IMR-90 (cell line): ENCODE measurements at regions not wholly inside any gene's neighbourhood (a gene's known extent, or its start where the extent isn't known, plus 50 kb on each side); places are given as distances from the start of the nearest gene placed in this dataset.

Experiments
- ATAC-seq: fragments of 200-7000 bp; cut with Tn5 transposase; 2 replicates; pipeline ENCODE4 v1.9.1; 2020; ENCODE audit warnings: low read depth, mild to moderate bottlenecking, moderate library complexity
- BruUV-seq: library from RNA; stranded (reverse); fragments of 400-500 nt; replicated peaks from 2 replicates; lab custom pipeline; 2021; lab: Mats Ljungman, UMichigan
- CTCF ChIA-PET: fragments of 300-600 bp; formaldehyde crosslinking; extraction: SDS; loops from one replicate; lab custom pipeline; 2021; ENCODE audit warnings: antibody characterized with exemption; lab: Yijun Ruan, JAX
- POLR2A ChIA-PET: fragments of 300-600 bp; sonication (Branson Sonifier 250); formaldehyde crosslinking; loops from one replicate; lab custom pipeline; 2022; ENCODE audit warnings: antibody characterized with exemption; ENCODE audit not compliant: unreplicated experiment; lab: Charles Lee
- DNase-seq: peaks from one replicate; pipeline ENCODE4 v3.0.0; 2013
- H2AFZ ChIP-seq: replicated peaks from 2 replicates; pipeline ENCODE3; 2013; ENCODE audit warnings: low read length, mild to moderate bottlenecking; ENCODE audit not compliant: poor library complexity
- H2AK5ac ChIP-seq: 2 replicates; pipeline ENCODE4 v1.6.1; 2013; ENCODE audit warnings: low read depth, low read length, inconsistent platforms
- H2AK9ac ChIP-seq: replicated peaks from 2 replicates; pipeline ENCODE3; 2013; ENCODE audit warnings: mild to moderate bottlenecking, low read depth, low read length, moderate library complexity; ENCODE audit not compliant: poor library complexity
- H2BK120ac ChIP-seq: 2 replicates; pipeline ENCODE4 v1.6.1; 2013; ENCODE audit warnings: low read depth, low read length, inconsistent platforms
- H2BK15ac ChIP-seq: 3 replicates; pipeline ENCODE4 v1.6.1; 2013; ENCODE audit warnings: low read depth, low read length, inconsistent platforms
- H2BK20ac ChIP-seq: 2 replicates; pipeline ENCODE4 v1.6.1; 2013; ENCODE audit warnings: low read depth, mild to moderate bottlenecking, inconsistent platforms, low read length, moderate library complexity
- H2BK5ac ChIP-seq: 2 replicates; pipeline ENCODE4 v1.6.1; 2013; ENCODE audit warnings: mild to moderate bottlenecking, low read depth, low read length, inconsistent platforms; ENCODE audit not compliant: poor library complexity, severe bottlenecking
- H3K14ac ChIP-seq: replicated peaks from 2 replicates; pipeline ENCODE4 v1.6.1; 2013; ENCODE audit warnings: low read depth, low read length, inconsistent platforms
- H3K18ac ChIP-seq: 2 replicates; pipeline ENCODE4 v1.6.1; 2013; ENCODE audit warnings: low read depth, low read length, control low read depth
- H3K23ac ChIP-seq: 2 replicates; pipeline ENCODE4 v1.6.1; 2013; ENCODE audit warnings: low read depth, low read length, inconsistent platforms
- H3K27ac ChIP-seq: 2 replicates; pipeline ENCODE4 v1.5.1; 2013; ENCODE audit warnings: mild to moderate bottlenecking, control low read depth, low read length; ENCODE audit not compliant: insufficient read depth
- H3K27me3 ChIP-seq: 2 replicates; pipeline ENCODE4 v1.6.1; 2013; ENCODE audit warnings: low read length; ENCODE audit not compliant: control insufficient read depth, insufficient read depth
- H3K36me3 ChIP-seq: 2 replicates; pipeline ENCODE4 v1.6.1; 2013; ENCODE audit warnings: low read length, mixed read lengths; ENCODE audit not compliant: control insufficient read depth, insufficient read depth
- H3K4ac ChIP-seq: 2 replicates; pipeline ENCODE4 v1.6.1; 2013; ENCODE audit warnings: low read depth, low read length, inconsistent platforms
- H3K4me1 ChIP-seq: 2 replicates; pipeline ENCODE4 v1.6.1; 2013; ENCODE audit warnings: low read length, mixed read lengths; ENCODE audit not compliant: control insufficient read depth, insufficient read depth
- H3K4me2 ChIP-seq: 2 replicates; pipeline ENCODE4 v1.6.1; 2013; ENCODE audit warnings: low read depth, mild to moderate bottlenecking, control low read depth, low read length, moderate library complexity
- H3K4me3 ChIP-seq: 2 replicates; pipeline ENCODE4 v1.5.1; 2013; ENCODE audit warnings: low read depth, mild to moderate bottlenecking, control low read depth, low read length, moderate library complexity; ENCODE audit not compliant: insufficient read depth
- H3K56ac ChIP-seq: 2 replicates; pipeline ENCODE4 v1.6.1; 2013; ENCODE audit warnings: low read length, inconsistent platforms; ENCODE audit not compliant: insufficient read depth; ENCODE audit errors: extremely low read depth
- H3K79me1 ChIP-seq, 2 experiments: 2 replicates each; pipeline ENCODE4 v1.6.1; 2013; ENCODE audit warnings: low read length in 2 of 2, inconsistent platforms in 1 of 2, low read depth in 1 of 2
- H3K9ac ChIP-seq: 2 replicates; pipeline ENCODE4 v1.6.1; 2013; ENCODE audit warnings: low read depth, low read length, control low read depth
- H3K9me1 ChIP-seq: 2 replicates; pipeline ENCODE4 v1.6.1; 2013; ENCODE audit warnings: low read length, inconsistent platforms; ENCODE audit not compliant: insufficient read depth
- H3K9me3 ChIP-seq: 2 replicates; pipeline ENCODE4 v1.6.1; 2013; ENCODE audit warnings: low read length; ENCODE audit not compliant: control insufficient read depth, insufficient read depth
- H4K20me1 ChIP-seq: 2 replicates; pipeline ENCODE4 v1.6.1; 2013; ENCODE audit warnings: low read length, inconsistent platforms; ENCODE audit not compliant: insufficient read depth
- H4K5ac ChIP-seq: 2 replicates; pipeline ENCODE4 v1.6.1; 2013; ENCODE audit warnings: mild to moderate bottlenecking, low read depth, low read length, control low read depth
- H4K8ac ChIP-seq, 2 experiments: 2 replicates each; pipeline ENCODE4 v1.6.1; 2013; ENCODE audit warnings: low read depth in 2 of 2, low read length in 2 of 2, control low read depth in 1 of 2, inconsistent platforms in 1 of 2
- H4K91ac ChIP-seq: 2 replicates; pipeline ENCODE4 v1.6.1; 2013; ENCODE audit warnings: low read depth, low read length, inconsistent platforms; ENCODE audit not compliant: insufficient read depth
- BHLHE40 ChIP-seq: fragments of 150-350 bp; IDR thresholded peaks from 2 replicates; pipeline ENCODE4 v1.6.1; 2016; ENCODE audit warnings: mild to moderate bottlenecking, low read depth, low read length
- CEBPB ChIP-seq: IDR thresholded peaks from 2 replicates; pipeline ENCODE4 v1.6.1; 2012; ENCODE audit warnings: low read depth, low read length, improper control_type of control experiment
- CHD1 ChIP-seq: IDR thresholded peaks from 2 replicates; pipeline ENCODE4 v1.6.1; 2012; ENCODE audit warnings: low read depth, low read length, improper control_type of control experiment
- CTCF ChIP-seq: conservative IDR thresholded peaks from 2 replicates; pipeline ENCODE4 v1.5.1; 2012; ENCODE audit warnings: mild to moderate bottlenecking, low read depth, low read length, improper control_type of control experiment
- ELK1 ChIP-seq: fragments of 150-350 bp; IDR thresholded peaks from 2 replicates; pipeline ENCODE4 v1.6.1; 2016; ENCODE audit warnings: low read depth, mild to moderate bottlenecking, low read length, moderate library complexity, borderline replicate concordance
- FOS ChIP-seq: fragments of 150-350 bp; IDR thresholded peaks from 2 replicates; pipeline ENCODE4 v1.6.1; 2016; ENCODE audit warnings: low read depth, low read length
- MAFK ChIP-seq: IDR thresholded peaks from 2 replicates; pipeline ENCODE4 v1.6.1; 2012; ENCODE audit warnings: low read depth, low read length, improper control_type of control experiment
- MAZ ChIP-seq: IDR thresholded peaks from 2 replicates; pipeline ENCODE4 v1.6.1; 2012; ENCODE audit warnings: low read depth, mild to moderate bottlenecking, low read length, improper control_type of control experiment, moderate library complexity, borderline replicate concordance
- MXI1 ChIP-seq: IDR thresholded peaks from 2 replicates; pipeline ENCODE4 v1.6.1; 2012; ENCODE audit warnings: low read depth, mild to moderate bottlenecking, low read length, moderate library complexity, borderline replicate concordance
- NFE2L2 ChIP-seq: fragments of 150-350 bp; IDR thresholded peaks from 2 replicates; pipeline ENCODE4 v1.6.1; 2016; ENCODE audit warnings: low read depth, mild to moderate bottlenecking, low read length
- POLR2A ChIP-seq: IDR thresholded peaks from 2 replicates; pipeline ENCODE4 v1.6.1; 2012; ENCODE audit warnings: mild to moderate bottlenecking, low read depth, low read length
- RAD21 ChIP-seq: IDR thresholded peaks from 2 replicates; pipeline ENCODE4 v1.6.1; 2012; ENCODE audit warnings: low read length, improper control_type of control experiment
- RCOR1 ChIP-seq: IDR thresholded peaks from 2 replicates; pipeline ENCODE4 v1.6.1; 2012; ENCODE audit warnings: mild to moderate bottlenecking, low read length, improper control_type of control experiment; ENCODE audit not compliant: insufficient replicate concordance
- RFX5 ChIP-seq: IDR thresholded peaks from 2 replicates; pipeline ENCODE4 v1.8.0; 2012; ENCODE audit warnings: low read depth, mild to moderate bottlenecking, low read length, moderate library complexity
- SMC3 ChIP-seq: fragments of 150-350 bp; IDR thresholded peaks from 2 replicates; pipeline ENCODE4 v1.6.1; 2016; ENCODE audit warnings: low read depth, mild to moderate bottlenecking, antibody characterized with exemption, low read length, moderate library complexity
- USF2 ChIP-seq: fragments of 150-350 bp; IDR thresholded peaks from 2 replicates; pipeline ENCODE4 v1.6.1; 2017; ENCODE audit warnings: mild to moderate bottlenecking, antibody characterized with exemption, low read length, low read depth
- WGBS, 2 experiments: methylation state at CpG; one replicate each; pipeline versions ENCODE4 v1.1.5 to v1.1.7; 2013; ENCODE audit warnings: missing lambda C conversion rate in 2 of 2; ENCODE audit not compliant: insufficient read length in 1 of 2; ENCODE audit errors: extremely low coverage in 2 of 2; 5-methylcytosine and 5-hydroxymethylcytosine counted together
- dilution Hi-C: fragments of 300-500 bp; cut with HindIII; formaldehyde crosslinking; loops from one replicate; pipeline ENCODE4 v1.14.3; 2018; ENCODE audit warnings: low sequenced_read_pairs; ENCODE audit not compliant: unreplicated experiment
- in situ Hi-C: fragments of 300-500 bp; cut with MboI; formaldehyde crosslinking; loops from 3 replicates; pipeline ENCODE4 v1.14.3; 2019; ENCODE audit warnings: low sequenced_read_pairs, inconsistent platforms, mixed read lengths
- intact Hi-C: fragments of 100-400 bp; cut with micrococcal nuclease; formaldehyde crosslinking; loops from 2 replicates; pipeline ENCODE4 v1.10.0; 2022

GRCh38 chr6:21438237-21438985, 155.1 kb upstream of the SOX4 start:
- WGBS, 2 experiments = 100% methylated on average over 4 of the region's 10 CpGs; no CpG with 5 or more reads in 1 of the 2 experiments
- H3K18ac ChIP-seq = no peak overlapping the region
- in situ Hi-C loops (no loop called here), dilution Hi-C loops (no loop called here), intact Hi-C loops (no loop called here)
- no peak overlapping the region for H3K4me2 ChIP-seq
- CTCF ChIA-PET = no interaction called here
- no peaks in the 10 kb centered on the region for H3K9me3 ChIP-seq
- no peak overlapping the region for H3K23ac ChIP-seq
- H3K9me1 ChIP-seq = no peaks in the 10 kb centered on the region
- no peak overlapping the region for H4K5ac ChIP-seq
- TF ChIP-seq RCOR1 (no peak), FOS (no peak), USF2 (no peak), MXI1 (no peak), RAD21 (no peak), MAFK (no peak), CEBPB (no peak), POLR2A (no peak), MAZ (no peak), NFE2L2 (no peak), CTCF (no peak), SMC3 (no peak), RFX5 (no peak), CHD1 (no peak), ELK1 (no peak), BHLHE40 (no peak)
- DNase-seq = no peak
- H3K36me3 ChIP-seq = no peaks in the 10 kb centered on the region
- POLR2A ChIA-PET = interaction anchor here (0.6 kb wide), 1 partner anchor 155 kb away, joined by 3 read pairs; the partner anchor contains the start of gene SOX4
- no peak overlapping the region for H3K4ac ChIP-seq
- H4K8ac ChIP-seq = no peak overlapping the region
- no peak overlapping the region for H2BK5ac ChIP-seq
- H4K20me1 ChIP-seq = no peaks in the 10 kb centered on the region
- no TSS peak for BruUV-seq
- no peak overlapping the region for H3K14ac ChIP-seq
- no peak overlapping the region for H3K27ac ChIP-seq
- H3K9ac ChIP-seq = no peak overlapping the region
- no peak overlapping the region for H3K4me3 ChIP-seq
- no peak overlapping the region for H4K91ac ChIP-seq
- no peak overlapping the region for H2BK20ac ChIP-seq
- no peaks in the 10 kb centered on the region for H3K27me3 ChIP-seq
- no peak overlapping the region for H2AK9ac ChIP-seq
- ATAC-seq = no peak
- H3K56ac ChIP-seq = no peak overlapping the region
- H2BK15ac ChIP-seq = no peak overlapping the region
- H2AFZ ChIP-seq = no peak overlapping the region
- no peak overlapping the region for H2AK5ac ChIP-seq
- no peaks in the 10 kb centered on the region for H3K79me1 ChIP-seq
- H3K4me1 ChIP-seq = no peaks in the 10 kb centered on the region
- no peak overlapping the region for H2BK120ac ChIP-seq
